ENCODE measurements at regions not wholly inside any gene's neighbourhood (a gene's known extent, or its start where the extent isn't known, plus 50 kb on each side); places are given as distances from the start of the nearest gene placed in this dataset.

DNA sequence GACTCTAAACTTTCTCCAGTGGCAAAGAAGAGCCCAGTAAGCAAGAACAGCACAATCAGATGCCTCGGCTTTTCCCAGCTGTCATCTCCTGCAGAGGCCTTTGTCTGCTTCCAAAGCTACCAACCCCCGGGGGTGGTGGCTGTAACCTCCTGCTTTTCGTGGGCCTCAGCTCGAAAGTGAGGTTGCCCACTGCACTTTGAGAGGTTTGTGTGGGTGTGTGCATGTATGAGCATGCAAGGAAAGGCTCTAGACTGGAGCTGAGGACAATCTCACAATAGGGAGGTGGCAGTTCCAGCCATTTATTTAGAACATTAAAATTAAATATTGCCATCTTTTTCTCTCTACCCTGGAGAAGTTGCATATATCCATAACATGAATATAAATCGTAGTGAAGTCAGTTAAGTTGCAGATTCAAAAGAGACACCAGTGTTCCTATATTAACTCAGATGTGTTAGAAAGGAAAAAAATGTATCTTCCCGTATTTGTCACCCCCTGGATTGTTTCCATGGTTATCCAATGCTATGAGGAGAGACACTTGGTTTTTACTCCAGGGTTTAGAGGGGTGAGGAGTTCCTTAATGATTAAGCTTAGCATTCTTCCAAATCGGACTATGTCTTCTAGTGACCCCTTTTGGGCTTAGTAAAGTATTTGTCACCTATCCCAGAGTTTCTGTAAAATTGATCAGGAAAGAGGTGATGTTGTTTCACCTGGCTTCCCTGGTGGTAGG is 781.1 kb downstream of the INHBA start:
- TF ChIP-seq, protein P1, sequence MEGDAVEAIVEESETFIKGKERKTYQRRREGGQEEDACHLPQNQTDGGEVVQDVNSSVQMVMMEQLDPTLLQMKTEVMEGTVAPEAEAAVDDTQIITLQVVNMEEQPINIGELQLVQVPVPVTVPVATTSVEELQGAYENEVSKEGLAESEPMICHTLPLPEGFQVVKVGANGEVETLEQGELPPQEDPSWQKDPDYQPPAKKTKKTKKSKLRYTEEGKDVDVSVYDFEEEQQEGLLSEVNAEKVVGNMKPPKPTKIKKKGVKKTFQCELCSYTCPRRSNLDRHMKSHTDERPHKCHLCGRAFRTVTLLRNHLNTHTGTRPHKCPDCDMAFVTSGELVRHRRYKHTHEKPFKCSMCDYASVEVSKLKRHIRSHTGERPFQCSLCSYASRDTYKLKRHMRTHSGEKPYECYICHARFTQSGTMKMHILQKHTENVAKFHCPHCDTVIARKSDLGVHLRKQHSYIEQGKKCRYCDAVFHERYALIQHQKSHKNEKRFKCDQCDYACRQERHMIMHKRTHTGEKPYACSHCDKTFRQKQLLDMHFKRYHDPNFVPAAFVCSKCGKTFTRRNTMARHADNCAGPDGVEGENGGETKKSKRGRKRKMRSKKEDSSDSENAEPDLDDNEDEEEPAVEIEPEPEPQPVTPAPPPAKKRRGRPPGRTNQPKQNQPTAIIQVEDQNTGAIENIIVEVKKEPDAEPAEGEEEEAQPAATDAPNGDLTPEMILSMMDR (IDR thresholded peaks at IDR 0.05 in 8 of 11, conservative IDR thresholded peaks at IDR 0.05 in 3 of 11) = no peak
- TF ChIP-seq POLR2A (IDR thresholded peaks at IDR 0.05) (no peak), POLR2AphosphoS5 (IDR thresholded peaks at IDR 0.05) (no peak)
